DMS114 treated with DMSO at 0.1 percent for 48 hours (cell line): ENCODE measurements at regions not wholly inside any gene's neighbourhood (a gene's known extent, or its start where the extent isn't known, plus 50 kb on each side); places are given as distances from the start of the nearest gene placed in this dataset.
"Not testable (repeated sequence)": the region's sequence is repeated elsewhere in the genome, so short reads cannot be mapped to it uniquely, and the experiment has no call there.

Experiments
- DNase-seq: peaks from one replicate; lab custom pipeline; 2025; ENCODE audit not compliant: unreplicated experiment; lab: John Stamatoyannopoulos, UW

DNA sequence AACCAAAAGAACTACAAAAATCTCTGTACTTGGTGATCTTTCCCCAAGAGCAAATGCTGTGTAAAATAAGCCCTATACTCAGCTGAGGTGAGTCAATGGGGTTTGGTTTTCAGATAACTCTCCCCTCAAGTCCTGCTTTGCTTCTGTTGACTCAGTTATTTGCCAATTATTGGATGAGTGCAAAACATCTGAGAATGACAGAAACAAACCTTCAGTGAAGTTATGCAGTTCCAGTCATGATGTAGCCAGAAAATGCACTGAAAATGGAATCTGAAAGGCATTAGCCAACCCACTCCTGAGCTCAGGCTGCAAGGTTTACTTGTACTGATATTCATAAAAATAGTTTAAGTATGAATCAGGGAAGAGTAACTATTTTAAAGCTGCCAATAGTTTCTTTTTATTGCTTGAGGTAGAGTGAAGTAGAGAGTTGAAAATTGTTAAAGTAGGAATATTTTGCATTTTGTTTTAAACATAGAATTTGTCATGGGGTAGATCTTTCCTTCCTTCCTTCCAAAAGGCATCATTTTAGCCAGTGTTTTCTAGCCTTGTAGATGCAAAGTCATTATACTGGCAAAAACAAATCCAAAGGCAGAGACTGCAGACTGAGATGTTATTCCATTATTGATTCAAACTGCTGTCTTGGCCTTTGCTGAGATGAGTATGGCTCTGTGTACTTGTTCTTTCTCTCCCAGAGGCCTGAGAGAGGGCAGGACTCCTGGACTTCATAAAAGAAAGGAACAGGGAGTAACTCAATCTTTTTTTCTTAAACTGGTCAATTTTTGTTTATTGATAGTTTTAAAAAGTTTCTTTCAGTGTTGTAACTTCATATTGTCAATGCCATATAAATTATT, 215.3 kb downstream of the RND3 start:
- no peak for DNase-seq

DNA sequence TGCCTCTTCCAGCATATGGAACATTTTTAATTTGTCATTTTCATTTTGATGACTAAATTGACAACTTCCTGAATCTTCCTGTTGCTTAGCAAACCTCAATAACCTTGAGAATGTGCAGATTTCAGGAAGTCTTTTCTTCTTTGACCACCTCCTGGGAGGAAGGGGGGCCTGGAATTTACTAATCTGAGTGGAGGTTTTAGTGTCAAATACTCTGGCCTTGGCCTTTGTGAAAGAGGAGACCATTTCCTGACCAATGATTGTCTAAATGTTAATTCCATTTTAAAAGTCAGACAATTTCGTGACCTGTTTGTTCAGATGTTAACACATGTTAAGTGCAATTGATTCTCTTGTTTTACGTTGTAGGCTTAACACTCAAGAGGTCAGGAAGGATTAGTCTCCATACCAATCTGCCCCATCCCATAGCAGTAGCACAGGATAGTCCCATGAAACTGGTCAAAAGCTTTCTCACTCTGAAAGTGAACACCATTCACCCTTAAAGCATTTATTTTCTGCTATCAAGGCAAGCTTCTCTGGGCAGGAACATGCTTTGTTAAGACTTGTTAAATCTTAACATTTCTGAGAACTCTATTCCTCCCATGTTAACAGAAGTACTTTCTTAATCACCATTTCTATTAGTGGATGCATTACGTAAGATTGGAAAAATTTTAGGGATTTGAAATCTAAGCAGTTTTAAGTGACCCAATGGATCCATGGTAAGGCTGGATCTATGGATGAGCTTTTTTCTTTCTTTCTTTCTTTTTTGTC, 219.6 kb downstream of the RND3 start:
- DNase-seq = no peak

DNA sequence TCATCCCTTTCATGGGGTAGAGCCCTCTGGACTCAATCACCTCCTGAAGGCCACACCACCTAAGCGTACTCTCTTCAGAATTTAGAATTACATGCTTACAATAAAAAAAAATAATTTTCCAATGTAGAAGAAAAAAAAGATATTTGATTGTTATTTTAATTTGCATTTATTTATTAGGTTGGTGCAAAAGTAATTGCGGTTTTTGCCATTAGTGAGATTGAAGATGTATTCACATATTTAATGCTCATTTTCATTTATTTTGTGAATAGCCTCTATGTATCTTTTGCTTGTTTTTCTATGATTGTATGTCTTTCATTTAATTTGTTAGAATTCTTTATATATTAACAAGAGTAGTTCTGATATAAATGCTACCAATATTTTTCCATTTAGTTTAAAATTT, 220.5 kb downstream of the RND3 start:
- no peak for DNase-seq

DNA sequence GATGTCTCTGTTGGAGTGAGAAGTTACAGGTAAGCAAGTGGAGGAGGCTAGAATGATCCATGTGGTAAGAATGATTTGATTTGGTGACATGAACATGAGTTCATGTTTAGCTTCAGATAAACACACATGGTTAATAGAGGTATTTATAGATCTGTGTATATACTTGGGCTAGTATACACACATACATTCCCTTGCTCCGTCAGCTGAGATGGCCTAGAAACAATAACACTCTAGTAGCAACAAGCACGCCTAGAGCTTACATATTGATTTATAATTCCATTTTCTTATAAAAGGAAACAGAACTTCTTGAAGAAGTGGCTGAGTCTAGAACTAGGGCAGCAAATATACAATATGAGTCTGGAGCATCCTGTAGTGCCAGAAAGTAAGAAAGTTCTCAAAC, 223.0 kb downstream of the RND3 start:
- no peak for DNase-seq

DNA sequence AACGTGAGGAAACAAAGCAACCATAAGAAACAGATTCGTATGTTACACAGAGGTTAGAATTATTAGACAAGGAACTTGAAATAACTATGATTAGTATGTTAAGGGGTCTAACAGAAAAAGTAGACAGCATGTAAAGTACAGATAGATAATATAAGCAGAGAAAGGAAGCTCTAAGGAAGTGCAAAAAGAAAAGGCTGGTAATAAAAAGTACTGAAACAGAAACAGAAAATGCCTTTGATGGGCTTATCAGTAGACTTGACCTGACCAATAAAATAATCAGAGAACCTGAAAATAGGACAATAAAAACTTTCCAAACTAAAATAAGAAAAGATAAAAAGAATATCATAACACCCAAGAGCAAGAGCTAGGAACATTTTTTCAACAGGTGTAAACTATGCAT, 225.8 kb downstream of the RND3 start:
- DNase-seq = no peak

DNA sequence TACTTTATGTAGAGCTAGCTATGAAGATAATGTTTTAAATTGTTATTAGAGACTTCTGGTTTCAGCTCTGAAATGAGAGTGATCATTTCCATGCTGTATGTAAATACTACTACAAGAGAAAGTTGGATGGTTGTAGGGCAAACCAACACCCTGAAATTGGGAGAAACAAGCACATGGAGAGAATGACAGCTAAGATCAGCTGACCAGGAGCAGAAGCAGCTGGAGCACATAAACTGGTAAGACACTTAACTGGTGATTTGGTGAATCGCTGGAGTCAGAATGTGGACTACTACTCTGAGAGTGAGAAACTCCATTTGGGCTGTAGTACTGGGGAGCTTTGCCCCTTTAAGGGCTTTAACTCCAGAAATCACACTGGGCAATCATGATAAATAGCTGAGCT, 226.8 kb downstream of the RND3 start:
- DNase-seq = no peak

DNA sequence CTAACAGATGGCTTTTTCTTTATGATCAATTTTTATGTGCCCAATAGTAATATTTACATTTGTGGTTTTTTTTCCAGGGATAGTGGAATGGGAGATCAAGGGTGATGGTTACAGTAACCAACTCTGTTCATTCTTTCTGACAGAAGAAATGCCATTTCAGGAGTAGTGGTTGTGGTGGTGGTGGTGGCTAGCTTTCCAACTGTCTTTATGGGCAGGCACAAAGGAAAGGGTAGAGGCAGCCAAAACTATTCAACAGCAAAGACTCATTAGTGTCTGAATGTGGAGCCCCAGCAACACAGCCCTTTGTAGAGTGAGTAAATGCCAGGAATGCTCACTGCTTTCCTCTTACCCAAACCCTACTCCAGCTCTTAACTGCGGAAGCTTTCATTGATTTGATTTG, 227.7 kb downstream of the RND3 start:
- DNase-seq = no peak

DNA sequence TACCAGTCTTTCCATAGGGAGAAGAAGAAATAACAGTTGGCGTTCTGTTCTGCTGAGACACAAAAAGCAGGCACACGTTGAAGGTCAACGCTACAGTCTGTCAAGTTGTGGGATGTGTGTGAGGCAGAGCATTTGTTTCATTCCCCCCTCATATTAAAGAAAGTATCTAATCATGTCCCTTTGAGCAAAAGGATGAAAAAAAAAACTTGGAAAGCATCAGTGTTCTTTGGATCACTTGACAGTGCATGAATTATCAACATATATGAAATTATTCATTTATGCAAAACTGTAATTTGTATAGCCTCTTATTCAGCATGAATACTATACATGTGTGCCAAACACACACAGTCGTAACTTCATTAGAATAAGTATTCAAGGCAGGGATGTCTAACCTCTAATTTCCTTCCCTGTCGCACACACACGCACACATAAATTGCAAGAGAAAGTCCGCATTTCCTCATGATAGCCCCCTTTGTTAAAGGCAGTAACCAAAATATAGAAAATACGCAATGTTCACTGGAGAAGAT, 228.6 kb downstream of the RND3 start:
- no peak for DNase-seq

DNA sequence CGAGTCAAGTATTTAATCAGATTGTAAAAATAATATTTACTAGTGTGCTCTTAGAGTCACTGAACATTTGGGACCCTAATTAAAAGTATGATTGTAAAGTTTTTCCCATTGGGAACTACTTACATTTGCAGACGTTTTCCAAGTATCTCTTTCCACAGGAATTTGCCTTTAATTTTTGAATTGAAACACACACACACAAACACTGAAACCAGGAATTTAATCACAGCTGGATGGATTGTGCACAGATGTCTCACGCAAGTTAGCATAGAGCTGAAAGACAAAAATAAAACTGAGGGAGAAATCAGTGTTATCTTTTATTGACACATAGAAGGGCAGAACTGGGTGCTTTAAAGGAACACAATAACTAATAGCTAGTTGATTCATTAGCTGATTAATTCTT, 230.7 kb downstream of the RND3 start:
- DNase-seq = no peak

DNA sequence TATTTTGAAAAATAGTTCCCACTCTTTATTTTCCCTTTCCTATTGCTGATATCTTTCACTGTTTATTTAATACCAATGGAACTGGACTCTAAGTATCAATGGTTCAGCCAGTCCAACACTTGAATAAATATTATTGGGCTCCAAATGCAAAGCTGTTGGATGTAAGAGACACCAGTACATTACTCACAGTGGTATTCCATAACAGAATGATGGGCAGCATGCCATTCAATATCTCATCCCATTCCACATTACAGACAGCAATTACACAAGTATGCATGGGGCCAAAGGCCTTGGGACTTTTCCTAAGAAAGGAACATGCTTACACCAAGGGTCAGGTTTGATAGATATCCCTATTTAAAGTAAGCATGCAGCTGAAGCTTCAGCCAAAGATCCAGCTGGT, 231.9 kb downstream of the RND3 start:
- no peak for DNase-seq

DNA sequence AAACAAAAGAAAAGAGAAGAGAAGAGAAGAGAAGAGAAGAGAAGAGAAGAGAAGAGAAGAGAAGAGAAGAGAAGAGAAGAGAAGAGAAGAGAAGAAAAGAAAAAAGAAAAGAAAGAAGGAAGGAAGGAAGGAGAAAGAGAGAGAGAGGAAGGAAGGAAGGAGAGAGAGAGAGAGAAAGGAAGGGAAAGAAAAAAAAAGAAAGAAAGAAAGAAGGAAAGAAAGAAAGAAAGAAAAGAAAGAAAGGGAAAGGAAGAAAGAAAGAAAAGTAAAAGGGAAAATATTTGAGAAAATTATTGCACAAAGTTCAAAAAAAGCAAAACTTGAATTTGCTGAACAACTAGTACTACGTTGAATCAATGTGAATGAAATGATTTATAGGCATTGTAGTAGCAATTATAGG, 237.7 kb downstream of the RND3 start:
- not testable (repeated sequence) for DNase-seq

DNA sequence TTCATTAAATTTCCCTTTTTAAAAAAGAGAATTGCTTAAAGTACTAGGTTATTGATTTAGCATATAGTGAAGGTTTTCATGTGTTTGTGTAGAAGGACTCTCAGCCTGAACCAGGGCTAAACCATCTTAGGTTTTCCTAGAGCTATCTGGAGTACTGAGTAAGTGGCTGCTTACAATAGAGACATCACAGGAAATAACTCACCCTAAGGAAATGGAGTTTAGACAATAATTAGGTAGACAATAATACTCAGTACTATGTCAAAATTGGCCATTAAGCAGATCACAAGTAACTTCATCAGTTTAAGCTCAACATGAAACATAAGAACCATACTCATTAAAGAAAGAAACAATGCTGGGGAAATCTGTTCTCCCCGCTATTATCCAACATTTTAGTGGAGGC, 240.0 kb downstream of the RND3 start:
- no peak for DNase-seq

DNA sequence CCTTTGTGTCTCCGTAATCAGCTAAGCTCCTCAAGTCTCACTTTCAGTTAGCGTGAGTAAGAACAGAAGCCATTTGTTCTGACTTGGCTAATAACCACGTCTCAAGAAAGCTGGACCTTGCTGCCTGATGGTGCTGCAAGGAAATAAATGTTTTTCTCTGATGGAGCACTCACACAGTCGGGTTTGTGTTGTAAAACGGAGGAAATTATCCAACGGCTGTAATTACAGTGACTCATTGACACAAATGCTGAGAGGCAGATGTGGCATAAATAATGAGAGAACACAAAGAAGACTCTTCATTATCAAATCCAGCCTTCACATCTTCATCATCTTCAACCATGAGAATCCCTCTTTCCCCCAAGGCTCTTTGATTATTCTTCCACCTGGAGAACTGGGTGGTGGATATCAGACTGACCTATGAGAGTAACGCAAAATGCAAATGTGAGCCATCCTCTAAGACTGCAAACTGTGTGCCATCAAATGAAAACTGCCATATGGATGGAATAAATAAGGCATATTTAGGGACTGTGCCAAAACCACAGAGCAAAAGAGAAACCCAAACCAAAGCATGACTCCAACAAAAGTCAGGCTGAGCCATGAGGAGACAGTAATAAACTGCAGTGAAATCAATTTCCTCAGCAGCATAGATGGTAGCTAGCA, 252.6 kb downstream of the RND3 start:
- no peak for DNase-seq

DNA sequence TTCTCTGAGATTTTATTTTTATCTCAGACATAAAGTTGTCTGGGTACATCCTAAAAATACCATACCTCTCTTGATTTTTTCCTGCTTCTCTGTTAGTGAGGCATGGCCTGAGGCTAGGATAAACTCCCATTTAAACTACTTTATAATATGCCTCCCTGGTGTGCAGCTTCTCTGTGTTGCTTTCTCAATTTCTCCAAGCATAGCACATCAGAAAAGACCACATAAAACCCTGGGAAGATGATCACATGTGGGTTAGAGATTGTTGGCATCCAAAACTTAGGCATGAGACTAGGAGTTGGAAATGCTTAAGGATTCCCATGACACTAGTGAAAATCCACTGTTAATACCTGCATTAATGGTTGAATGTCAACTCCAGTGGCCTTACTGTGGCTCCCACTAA, 254.6 kb downstream of the RND3 start:
- no peak for DNase-seq

DNA sequence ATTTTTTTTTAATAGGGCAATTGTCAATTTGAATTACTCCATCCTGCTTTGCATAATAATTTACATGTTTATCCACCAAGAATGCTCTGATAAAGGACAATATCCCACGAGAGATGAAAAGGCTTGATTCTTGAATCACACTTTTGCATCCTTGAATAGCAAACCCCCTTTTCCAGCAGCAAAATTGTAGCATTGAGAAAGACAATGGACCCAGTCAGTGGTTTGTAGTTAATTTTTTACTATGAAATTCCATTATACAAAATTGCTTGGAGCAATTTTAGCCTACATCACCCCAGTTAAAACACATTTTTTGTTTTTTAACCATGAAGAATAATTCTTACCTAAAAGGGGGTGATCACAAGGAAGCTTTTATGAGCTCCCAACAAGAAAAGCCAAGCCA, 255.1 kb downstream of the RND3 start:
- DNase-seq = no peak

DNA sequence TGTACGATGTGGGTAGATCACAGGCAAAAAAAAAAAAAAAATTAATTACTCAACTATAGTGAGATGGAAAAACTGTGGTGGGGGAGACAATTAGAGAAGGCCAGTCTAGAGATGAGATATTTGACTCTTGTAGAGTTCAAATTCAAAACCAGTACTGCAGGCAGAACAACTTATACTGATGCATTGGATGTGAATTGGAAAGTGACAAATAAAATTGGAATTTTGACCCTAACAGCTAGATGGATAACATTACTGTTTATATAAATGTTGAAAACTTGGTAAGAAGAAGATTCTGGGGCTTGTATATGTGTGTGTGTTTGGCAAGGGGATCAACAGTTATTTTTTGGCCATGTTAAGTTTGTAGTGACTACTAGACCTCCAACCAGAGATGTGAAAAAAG, 256.9 kb downstream of the RND3 start:
- no peak for DNase-seq

DNA sequence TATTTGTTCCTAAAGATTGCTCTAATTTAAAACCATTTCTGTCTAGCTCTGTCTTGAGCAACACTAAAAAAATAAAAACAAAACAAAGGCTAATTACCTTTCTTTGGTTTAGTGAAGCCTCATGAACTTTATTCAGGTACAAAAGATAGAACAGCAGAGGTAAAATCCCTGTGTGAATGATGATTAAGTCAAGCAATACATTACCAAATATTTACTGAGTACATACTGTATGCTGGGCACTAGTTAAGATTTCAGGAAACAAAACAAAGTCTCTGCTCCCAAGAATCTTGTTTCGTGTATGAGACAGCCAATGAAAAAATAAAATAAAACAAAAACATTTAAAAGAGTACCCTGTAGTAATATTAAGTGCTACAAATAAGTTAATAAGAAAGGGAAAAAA, 257.5 kb downstream of the RND3 start:
- DNase-seq = no peak

DNA sequence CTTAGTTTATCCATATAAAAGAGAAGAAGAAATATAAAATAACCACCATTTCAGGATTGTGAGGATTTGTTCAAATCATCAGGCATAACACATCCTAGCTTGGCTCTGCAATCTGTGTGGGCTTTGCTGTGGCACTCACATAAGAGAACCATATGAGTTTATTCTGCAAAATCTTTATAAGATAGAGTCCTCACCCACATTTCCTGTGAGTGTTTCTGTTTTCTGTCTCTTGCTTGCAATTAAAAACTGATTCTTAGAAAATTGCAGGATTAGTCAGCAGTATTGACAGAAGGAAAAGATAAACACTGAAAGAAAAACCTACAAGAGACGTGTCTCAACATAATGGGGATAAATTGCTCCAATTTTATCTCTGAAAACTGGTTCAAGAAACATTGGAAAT, 258.5 kb downstream of the RND3 start:
- no peak for DNase-seq

DNA sequence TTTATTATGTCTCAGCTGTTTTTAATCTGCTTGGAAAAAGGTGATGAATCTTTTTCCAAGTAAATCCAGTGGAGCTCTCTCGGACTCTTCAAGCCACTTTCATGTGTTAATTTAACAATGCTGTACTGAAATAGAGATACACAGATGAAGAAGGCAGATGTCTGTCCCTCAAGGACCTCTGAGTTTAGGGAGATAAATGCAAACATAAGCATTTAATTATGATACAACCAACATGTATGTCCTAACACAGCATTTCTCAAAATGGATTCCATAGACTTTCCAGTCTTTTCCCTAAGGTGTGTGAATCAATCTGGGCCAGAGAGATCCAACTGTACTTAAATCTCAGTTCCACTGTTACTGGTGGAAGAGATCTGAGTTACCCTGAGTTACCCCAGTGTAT, 262.4 kb downstream of the RND3 start:
- DNase-seq = no peak

DNA sequence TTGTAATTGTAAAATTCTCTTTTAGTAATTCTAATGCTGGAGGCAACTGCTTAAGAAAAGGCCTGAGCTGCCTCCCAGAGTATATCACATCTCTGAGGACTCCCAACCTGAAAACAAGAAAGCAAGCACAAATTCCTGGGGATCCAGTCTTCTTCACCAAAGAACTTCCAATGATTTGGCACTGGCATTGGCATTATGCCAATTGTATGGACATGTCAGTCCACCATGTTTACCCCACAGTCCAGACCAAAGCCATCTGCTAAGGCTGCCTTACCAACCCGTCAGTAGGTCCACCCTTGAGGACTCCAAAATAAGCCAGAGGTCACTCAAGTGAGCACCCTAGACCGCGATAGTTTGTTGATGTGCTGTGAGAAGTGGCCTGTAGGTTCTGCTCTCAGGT, 263.1 kb downstream of the RND3 start:
- DNase-seq = no peak

DNA sequence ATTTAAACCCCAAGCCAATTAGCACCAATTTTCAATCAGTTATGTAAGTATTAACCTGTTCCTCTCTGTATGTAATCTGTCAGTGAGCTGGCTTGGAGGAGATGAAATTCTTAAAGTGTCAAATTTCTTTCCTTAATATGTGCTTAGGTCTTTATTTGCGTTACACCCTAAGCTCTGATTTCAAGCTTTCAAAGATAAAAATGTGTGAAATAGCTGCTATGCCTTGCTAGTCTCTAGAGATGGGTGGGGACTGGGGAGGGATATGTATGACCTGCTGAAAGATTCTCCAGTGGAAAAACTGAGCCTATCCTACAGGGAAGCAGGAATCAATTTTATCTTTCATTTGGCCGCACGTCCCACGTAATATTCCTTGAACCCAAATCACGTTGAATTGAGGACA, 264.5 kb downstream of the RND3 start:
- DNase-seq = no peak

DNA sequence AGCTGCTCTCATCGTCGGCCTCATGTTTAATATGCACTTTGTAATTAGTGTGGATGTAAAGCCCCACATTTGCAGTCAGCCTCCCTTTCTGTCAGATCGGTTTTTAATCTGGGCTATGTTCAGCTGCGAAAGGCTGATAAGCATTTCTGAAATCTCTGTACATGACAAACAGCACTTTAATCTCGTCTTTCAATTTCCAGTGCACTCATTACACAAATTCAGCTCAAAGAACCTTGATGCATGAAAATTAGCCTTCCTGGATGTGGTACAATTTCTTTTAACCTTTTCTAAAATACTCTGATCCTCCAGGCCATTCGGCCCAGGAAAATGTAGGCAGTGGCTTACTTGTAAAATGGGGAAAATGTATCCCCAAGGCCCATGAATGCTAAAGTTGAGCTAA, 265.1 kb downstream of the RND3 start:
- DNase-seq = no peak
